Stimulated activated CD4-positive, alpha-beta T cell treated with anti-CD3 and anti-CD28 coated beads, Interleukin-1b, Interleukin-23, amount 100 ng/mL, for 1 hour (primary cell): ENCODE measurements at regions not wholly inside any gene's neighbourhood (a gene's known extent, or its start where the extent isn't known, plus 50 kb on each side); places are given as distances from the start of the nearest gene placed in this dataset.

Experiments used
- DNase-seq, 2 donors: peaks; one replicate each; pipeline ENCODE4 v3.0.0-alpha.2; 2020; ENCODE audit warnings: low read depth in 2 of 2

DNA sequence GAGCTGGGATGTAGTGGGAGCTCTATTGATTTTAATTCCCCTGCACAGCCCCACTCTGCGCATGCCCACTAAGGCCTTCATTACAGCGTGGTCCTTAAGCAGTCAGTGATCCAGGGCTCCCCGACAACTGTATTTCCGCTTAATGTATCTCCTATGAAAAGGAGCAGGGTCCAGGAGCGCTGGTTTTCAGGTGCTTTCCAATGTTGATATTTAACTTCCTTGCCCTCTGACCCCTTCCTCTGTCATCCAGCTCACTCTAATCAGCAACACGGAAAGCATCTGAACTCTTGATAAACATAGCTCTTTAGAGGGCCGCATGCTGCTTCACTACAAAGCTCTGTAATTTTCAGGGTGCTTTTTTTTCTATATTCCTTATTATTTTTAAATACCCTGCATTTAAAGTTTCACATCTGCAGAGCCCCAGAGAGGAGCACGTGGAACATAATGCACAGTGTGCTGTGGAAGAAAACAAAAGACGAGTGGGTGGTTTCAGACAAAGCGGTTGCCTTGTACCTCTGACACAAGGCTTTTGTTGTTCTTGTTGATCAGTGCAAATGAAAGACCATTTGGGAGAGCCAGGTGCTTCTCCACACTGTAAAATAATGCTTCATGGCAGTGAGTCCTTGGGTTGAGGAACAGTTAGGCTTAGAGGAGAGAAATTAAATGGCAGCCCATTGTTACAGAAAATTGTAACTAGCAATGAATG, 465.9 kb upstream of the CELF2 start:
- no peak for DNase-seq

GRCh38 chr10:10552948-10553347, 464.7 kb upstream of the CELF2 start:
- DNase-seq = no peak

DNA sequence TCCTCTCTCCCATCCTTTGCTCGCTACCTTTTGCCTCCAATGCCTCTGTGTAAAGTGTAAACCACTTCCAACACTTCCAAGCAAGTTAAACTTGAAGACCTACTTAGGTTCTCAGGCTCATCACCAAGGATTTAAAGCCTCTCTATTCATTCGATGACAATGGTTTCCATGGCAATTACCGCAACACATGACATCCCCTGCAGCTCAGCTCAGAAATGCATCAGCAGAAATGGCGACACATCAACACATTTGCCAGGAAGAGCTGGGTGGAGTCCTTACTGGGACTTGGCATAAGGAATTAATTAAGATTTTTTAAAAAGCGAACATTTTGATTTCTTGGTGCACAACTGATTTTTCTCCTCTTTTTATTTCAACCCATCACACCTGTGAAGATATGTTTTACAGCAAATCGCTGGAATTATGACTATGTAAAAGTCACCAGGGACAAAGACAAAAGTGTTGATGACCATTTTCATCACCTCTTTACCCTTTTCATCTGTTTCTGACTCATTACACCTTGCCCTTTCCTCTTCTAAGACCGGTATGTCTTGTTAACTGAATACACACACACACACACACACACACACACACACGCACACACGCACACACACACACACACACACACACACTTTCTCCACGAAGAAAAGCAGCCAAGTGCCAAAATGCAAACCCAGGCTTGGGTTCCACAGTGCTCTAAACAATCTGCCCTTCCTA, 453.4 kb upstream of the CELF2 start:
- DNase-seq = no peak

DNA sequence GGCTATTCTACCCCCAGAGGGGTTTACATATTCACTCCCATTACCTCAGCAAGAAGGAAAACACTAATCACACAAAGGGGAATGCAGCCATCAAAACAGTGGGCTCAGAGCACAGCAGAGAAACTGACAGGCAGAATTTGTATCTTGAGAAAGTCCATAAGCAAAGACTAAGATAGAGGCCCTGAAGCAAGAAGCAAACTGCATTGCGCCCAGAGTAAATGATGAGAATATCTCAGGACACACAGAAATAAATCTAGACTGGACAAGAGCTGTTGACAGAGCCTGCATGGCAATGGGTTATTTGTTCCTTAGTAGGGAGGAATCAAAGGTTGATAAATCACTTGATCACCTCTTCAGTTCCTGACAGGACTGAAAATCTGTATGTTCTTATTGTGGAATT, 440.7 kb upstream of the CELF2 start:
- DNase-seq = no peak

DNA sequence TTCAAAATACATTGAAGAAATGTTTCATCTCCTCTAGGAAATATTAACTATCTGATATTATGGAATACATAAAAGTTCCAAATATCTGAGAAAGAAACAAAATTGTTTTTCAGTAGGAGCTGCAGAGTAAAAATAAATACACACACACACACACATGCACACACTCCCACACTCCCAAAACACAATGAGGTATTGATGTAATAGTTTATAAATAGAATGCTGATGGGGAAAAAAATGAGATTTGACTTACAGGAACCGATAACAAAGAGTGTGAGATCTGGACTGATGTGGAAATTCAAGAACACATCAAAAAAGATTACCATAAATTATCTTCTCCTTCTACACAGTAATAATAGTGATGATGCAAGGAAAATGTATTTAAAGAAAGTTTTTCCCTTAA, 438.0 kb upstream of the CELF2 start:
- DNase-seq = no peak

DNA sequence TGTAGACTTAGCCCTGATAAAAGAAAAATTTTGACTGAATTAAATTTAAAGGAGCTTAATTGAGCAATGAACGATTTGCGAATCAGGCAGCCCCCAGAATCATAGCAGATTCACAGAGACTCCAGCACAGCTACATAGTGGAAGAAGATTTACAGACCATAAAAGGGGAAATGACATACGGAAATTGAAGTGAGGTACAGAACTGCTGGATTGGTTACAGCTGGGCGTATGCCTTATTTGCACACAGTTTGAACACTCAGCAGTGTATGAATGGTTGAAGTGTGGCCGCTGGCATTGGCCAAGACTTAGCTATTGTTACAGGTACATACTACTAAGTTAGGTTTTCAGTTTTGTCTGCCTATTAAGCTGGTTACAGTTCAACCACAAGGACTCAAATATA, 433.5 kb upstream of the CELF2 start:
- DNase-seq = no peak

- no peak for DNase-seq
Measured at GRCh38 chr10:10587744-10588393, 429.8 kb upstream of the CELF2 start.

GRCh38 chr10:10589540-10590303, 427.9 kb upstream of the CELF2 start:
- no peak for DNase-seq

DNA sequence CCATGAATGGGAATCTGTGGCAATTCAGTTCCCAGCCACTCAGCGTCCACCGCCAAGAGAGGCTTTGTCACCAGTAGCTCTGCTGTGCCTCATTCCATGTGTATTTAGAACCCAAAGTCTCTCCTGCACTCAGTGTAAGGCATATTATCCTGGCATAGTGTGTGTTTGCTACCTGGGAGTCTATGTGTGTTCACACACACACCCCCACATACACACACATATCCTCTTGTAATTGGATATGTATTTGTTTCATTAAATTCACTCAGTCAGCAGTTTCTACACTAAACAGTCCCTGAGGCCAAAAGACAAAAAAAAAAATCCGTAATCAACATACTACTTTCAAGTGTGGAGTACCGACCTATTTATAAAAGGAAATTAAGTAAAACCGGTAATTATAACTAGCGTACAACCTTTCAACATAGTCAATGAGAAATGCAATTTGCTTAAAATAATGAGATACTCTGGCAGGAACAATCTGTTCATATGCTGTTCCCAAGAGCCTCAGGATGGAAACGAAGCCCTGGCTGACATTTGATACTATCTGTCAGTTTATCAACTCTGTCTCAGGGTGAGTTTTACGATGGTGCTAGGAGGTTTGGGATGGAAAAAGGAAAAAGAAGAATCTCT, 425.8 kb upstream of the CELF2 start:
- DNase-seq = no peak

- DNase-seq = no peak
Measured at GRCh38 chr10:10596256-10596655, 421.4 kb upstream of the CELF2 start.

GRCh38 chr10:10598297-10598696, 419.4 kb upstream of the CELF2 start:
- DNase-seq = no peak

- DNase-seq = no peak
Measured at GRCh38 chr10:10600004-10600403, 417.7 kb upstream of the CELF2 start.

DNA sequence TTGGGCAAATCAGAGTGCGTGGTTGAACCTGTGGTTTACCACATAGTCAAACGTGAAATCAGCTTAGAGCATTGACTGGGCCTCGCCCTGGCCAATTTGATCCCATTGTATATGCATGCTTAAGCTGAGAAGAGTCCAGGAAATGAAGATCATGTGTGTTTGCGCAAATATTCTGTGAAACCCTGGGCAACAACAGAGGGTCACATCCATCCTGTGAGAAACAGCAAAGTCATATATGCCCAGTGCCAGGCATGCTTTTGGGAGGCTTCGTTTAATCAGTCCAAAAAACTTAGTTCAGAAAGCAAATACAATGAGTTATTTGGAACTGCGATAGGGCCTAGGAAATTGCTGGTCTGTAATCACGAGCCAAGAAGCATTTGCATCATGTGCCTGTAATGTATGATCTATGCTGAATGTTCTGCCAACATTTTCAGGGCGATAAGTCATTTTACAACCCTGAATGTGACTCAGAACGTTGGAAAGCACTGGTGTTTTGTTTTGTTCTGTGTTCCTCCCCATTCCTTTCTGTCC, 412.1 kb upstream of the CELF2 start:
- no peak for DNase-seq

GRCh38 chr10:10609379-10609955, 408.2 kb upstream of the CELF2 start:
- no peak for DNase-seq

DNA sequence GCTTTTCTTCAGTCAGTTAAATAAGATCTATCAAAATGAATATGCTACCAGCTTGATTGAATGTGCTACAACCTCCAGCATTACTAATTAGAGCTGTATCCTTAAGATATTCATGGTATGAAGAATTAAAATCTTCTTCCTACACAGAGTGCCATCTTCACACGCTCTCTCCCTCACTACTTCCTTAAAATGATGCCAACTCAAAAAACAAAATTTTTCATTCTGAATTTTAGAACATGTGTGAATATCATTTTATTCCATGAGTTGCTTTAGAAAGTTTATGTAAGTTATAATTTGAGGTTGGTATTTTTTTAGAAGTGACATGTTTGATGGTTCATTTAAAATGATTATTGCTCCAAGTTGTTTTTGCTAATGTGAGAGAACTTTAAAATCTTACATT, 407.5 kb upstream of the CELF2 start:
- DNase-seq = no peak

GRCh38 chr10:10612151-10612550, 405.5 kb upstream of the CELF2 start:
- DNase-seq = no peak

- DNase-seq = no peak
Measured at GRCh38 chr10:10613656-10614244, 403.9 kb upstream of the CELF2 start.

- no peak for DNase-seq
Measured at GRCh38 chr10:10617686-10618085, 400.0 kb upstream of the CELF2 start.

DNA sequence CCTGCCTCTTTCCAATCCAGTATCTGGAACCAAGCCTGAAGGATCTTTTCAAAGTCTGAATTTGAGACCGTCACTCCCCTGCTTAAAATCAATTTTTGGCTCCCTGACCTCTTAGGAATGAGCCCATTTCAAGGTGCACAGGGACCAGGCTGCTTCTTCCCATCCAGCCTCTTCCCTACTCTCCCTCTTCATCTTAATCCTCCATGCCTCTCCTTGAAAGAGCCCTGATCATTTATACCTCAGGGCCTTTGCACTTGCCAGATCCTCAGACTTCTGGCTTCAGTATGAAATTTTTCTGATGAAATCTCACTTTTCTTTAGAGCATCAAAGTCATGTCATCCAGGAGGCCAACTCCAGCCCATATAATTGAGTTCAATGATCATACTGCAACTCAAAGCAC, 399.5 kb upstream of the CELF2 start:
- no peak for DNase-seq

DNA sequence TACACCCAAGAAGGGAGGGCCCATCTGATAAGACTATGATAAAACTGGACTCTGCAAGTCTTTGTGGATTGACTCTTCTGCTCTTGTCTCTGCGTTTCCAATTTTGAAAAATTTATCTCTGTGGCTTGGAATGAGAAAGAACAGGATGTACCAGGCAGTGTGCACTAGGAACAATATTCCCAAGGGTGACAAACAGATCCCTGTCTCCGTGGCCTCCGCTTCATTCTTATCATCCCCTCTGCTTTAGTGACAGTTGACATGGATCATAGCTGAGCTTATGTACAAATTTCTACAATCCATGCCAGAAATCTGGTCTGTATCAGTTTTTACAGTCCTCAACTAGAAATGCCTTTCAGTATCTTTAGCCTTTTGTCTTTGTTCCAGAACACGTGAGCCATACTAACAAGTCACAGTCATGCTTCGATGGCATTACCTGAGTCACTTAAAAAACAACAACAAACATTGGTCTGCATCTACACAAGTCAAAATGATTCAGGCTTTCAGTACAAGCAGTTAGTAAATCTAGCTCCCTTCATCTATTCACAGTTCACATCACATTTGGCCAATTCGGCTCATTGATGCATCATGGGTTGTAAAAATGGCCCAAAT, 393.6 kb upstream of the CELF2 start:
- no peak for DNase-seq
